Esophagus muscularis mucosa (tissue), 4 donors: ENCODE measurements at regions not wholly inside any gene's neighbourhood (a gene's known extent, or its start where the extent isn't known, plus 50 kb on each side); places are given as distances from the start of the nearest gene placed in this dataset.
"Not testable (repeated sequence)": the region's sequence is repeated elsewhere in the genome, so short reads cannot be mapped to it uniquely, and the experiment has no call there.

ENCODE experiments used
- DNase-seq: peaks from one replicate; pipeline ENCODE4 v3.0.0-alpha.2; 2017; ENCODE audit errors: extremely low spot score
- H3K27ac ChIP-seq, 4 donors: fragments of 200-600 bp; sonication (generic); replicated peaks in 1 of 4; 1 replicate in 3 of 4; 2 replicates in 1 of 4; pipeline ENCODE4 v1.5.1; 2016 to 2019; ENCODE audit warnings: mild to moderate bottlenecking in 1 of 4
- H3K27me3 ChIP-seq, 4 donors: fragments of 200-600 bp; sonication (generic); one replicate each; pipeline versions ENCODE4 v1.5.1 to v1.6.0; 2016 to 2019
- H3K36me3 ChIP-seq, 4 donors: fragments of 200-600 bp; sonication (generic); one replicate each; pipeline ENCODE4 v1.5.1; 2016 to 2019
- H3K4me1 ChIP-seq, 4 donors: fragments of 200-600 bp; sonication (generic); one replicate each; pipeline ENCODE4 v1.5.1; 2016 to 2019
- H3K4me3 ChIP-seq, 4 donors: fragments of 200-600 bp; sonication (generic); 1 replicate in 2 of 4; 2 replicates in 2 of 4; pipeline ENCODE4 v1.5.1; 2016 to 2019; ENCODE audit warnings: mild to moderate bottlenecking in 4 of 4, moderate library complexity in 1 of 4
- H3K9me3 ChIP-seq, 4 donors: fragments of 200-600 bp; sonication (generic); 1 replicate in 3 of 4; 2 replicates in 1 of 4; pipeline ENCODE4 v1.5.1; 2016 to 2019
- EP300 ChIP-seq: sonication (generic); formaldehyde crosslinking; IDR thresholded peaks from one replicate; pipeline ENCODE4 v1.6.1; 2017; ENCODE audit warnings: antibody characterized with exemption
- POLR2A ChIP-seq: fragments of 450-650 bp; IDR thresholded peaks from one replicate; pipeline ENCODE4 v1.6.1; 2017; ENCODE audit warnings: antibody characterized with exemption, moderate library complexity, mild to moderate bottlenecking, low read depth
- POLR2AphosphoS5 ChIP-seq, 2 donors: sonication (generic); formaldehyde crosslinking; IDR thresholded peaks; one replicate each; pipeline ENCODE4 v1.6.1; 2017; ENCODE audit warnings: antibody characterized with exemption in 2 of 2
- WGBS: methylation state at CpG from one replicate; pipeline ENCODE4 v1.1.5; 2018; 5-methylcytosine and 5-hydroxymethylcytosine counted together
- intact Hi-C: fragments of 100-400 bp; cut with DNase I; formaldehyde crosslinking; loops from one replicate; pipeline ENCODE4 v1.15.1; 2023
- TF ChIP-seq, protein P1 (sequence below), 3 experiments: fragments of 200-600 bp in 2 of 3; fragments of 450-650 bp in 1 of 3; sonication (generic) in 2 of 3; IDR thresholded peaks; one replicate each; pipeline ENCODE4 v1.5.1; 2017 to 2019; ENCODE audit warnings: antibody characterized with exemption in 3 of 3, mild to moderate bottlenecking in 2 of 3, moderate library complexity in 1 of 3

DNA sequence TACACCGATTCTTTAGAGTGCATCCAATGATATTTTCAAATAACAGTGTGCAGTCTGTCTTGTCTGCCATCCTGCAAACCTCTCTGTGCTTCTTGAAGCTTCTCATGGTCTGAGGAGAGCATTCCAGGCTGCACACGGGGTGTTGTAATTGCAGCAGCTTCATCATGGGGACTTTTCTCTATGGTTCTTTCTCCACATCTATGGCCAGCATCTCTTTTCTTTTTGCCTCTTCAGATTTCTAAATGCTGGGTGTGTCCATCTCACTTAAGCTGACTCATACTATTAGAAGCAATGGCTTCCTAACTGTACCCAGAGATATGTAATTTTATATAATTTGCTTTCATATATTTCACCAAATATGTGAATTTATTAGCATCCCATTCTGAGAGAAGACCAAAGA is 63.8 kb upstream of the EPHB3 start:
- intact Hi-C loops, result no loop called here
- H3K36me3 ChIP-seq, result no peaks in the 10 kb centered on the region
- H3K27me3 ChIP-seq, result peaks cover 0 to 70% (median 9%) of the 10 kb centered on the region in 4 donors
- 69% methylated on average over 2 of the region's 2 CpGs for WGBS
- no peaks in the 10 kb centered on the region for H3K4me1 ChIP-seq
- H3K9me3 ChIP-seq, result peaks cover 0 to 12% (median 7%) of the 10 kb centered on the region in 4 donors
- no peak for DNase-seq
- H3K27ac ChIP-seq, result no peak overlapping the region
- H3K4me3 ChIP-seq, result no peak overlapping the region
- TF ChIP-seq POLR2AphosphoS5 (IDR thresholded peaks at IDR 0.05), result no peak
- TF ChIP-seq EP300, result no peak
- TF ChIP-seq, protein P1, sequence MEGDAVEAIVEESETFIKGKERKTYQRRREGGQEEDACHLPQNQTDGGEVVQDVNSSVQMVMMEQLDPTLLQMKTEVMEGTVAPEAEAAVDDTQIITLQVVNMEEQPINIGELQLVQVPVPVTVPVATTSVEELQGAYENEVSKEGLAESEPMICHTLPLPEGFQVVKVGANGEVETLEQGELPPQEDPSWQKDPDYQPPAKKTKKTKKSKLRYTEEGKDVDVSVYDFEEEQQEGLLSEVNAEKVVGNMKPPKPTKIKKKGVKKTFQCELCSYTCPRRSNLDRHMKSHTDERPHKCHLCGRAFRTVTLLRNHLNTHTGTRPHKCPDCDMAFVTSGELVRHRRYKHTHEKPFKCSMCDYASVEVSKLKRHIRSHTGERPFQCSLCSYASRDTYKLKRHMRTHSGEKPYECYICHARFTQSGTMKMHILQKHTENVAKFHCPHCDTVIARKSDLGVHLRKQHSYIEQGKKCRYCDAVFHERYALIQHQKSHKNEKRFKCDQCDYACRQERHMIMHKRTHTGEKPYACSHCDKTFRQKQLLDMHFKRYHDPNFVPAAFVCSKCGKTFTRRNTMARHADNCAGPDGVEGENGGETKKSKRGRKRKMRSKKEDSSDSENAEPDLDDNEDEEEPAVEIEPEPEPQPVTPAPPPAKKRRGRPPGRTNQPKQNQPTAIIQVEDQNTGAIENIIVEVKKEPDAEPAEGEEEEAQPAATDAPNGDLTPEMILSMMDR (IDR thresholded peaks at IDR 0.05), result no peak
- no peak for TF ChIP-seq POLR2A

DNA sequence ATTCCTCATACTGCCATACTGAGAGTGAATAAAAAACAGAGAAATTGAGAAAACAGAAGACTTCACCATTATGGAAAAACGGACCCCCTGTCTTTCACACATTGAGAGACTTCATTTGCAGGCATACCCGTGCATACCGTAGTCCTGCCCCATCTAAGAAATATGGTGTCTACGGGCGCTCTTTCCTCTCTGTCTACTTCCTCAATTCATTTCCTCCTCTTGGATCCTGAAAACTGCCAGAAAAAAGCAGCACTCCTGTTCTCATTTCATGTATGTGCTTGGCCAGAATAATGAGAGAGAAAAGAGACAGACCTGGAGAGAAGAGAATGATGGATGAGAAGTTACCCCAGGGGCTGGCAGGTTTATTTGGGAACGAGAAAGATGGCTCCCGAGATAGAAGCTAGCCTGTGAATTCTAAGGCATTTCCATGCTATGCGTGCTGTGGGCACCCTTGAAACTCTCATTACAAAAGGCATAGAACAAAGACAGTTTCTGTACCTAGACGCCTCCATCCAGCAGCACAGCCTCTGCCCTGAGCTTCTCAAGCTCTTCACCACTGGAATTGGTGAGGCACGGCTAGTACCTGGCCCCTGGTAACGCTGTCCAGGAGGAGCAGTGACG is 62.5 kb upstream of the EPHB3 start:
- H3K4me3 ChIP-seq, result no peak overlapping the region
- H3K36me3 ChIP-seq, result no peaks in the 10 kb centered on the region
- DNase-seq, result no peak
- TF ChIP-seq, protein P1 (IDR thresholded peaks at IDR 0.05), result no peak
- TF ChIP-seq EP300 (no peak), POLR2AphosphoS5 (IDR thresholded peaks at IDR 0.05) (no peak), POLR2A (no peak)
- 61% methylated on average over 11 of the region's 12 CpGs for WGBS
- H3K27ac ChIP-seq, result no peak overlapping the region
- H3K4me1 ChIP-seq, result no peaks in the 10 kb centered on the region
- H3K27me3 ChIP-seq, result peaks cover 0 to 62% (median 3%) of the 10 kb centered on the region in 4 donors
- H3K9me3 ChIP-seq, result peaks cover 0 to 17% (median 7%) of the 10 kb centered on the region in 4 donors
- intact Hi-C loops, result no loop called here

DNA sequence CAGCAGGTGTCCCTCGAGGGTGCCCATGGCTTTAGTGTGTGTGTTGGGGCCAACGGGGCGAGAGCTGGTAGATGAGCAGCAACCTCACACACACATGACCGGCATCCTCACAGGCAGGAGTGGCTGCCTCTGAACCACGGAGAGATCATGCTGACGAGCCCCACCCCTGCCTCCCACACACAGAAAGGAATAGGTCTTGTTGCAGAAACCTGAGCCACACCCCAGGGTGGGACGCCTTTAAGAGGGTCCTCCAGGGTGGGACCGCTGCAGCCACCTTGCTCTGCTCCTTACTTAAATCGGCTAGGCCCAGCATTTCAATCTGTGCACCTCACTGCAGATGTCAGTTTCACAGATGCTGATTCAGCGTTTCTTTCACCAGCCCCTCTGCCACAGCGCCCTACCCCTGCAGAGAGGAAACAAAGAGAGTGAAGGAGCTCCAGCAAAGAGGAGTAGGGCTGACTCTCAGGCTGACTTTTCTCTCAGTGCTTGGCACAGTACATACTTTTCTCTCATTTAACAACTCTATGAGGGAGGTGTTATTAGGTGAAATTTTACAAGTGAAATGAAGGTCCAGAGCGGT is 61.2 kb upstream of the EPHB3 start:
- Histone ChIP-seq H3K27me3 (peaks cover 0 to 52% (median 0%) of the 10 kb centered on the region in 4 donors), H3K4me1 (no peaks in the 10 kb centered on the region), H3K9me3 (peaks cover 0 to 17% (median 7%) of the 10 kb centered on the region in 4 donors), H3K36me3 (no peaks in the 10 kb centered on the region), H3K27ac (no peak overlapping the region), H3K4me3 (no peak overlapping the region)
- TF ChIP-seq POLR2AphosphoS5 (IDR thresholded peaks at IDR 0.05) (no peak), POLR2A (no peak), EP300 (no peak)
- TF ChIP-seq, protein P1 (IDR thresholded peaks at IDR 0.05), result no peak
- no peak for DNase-seq
- 72% methylated on average over 10 of the region's 12 CpGs for WGBS
- intact Hi-C loops, result no loop called here

DNA sequence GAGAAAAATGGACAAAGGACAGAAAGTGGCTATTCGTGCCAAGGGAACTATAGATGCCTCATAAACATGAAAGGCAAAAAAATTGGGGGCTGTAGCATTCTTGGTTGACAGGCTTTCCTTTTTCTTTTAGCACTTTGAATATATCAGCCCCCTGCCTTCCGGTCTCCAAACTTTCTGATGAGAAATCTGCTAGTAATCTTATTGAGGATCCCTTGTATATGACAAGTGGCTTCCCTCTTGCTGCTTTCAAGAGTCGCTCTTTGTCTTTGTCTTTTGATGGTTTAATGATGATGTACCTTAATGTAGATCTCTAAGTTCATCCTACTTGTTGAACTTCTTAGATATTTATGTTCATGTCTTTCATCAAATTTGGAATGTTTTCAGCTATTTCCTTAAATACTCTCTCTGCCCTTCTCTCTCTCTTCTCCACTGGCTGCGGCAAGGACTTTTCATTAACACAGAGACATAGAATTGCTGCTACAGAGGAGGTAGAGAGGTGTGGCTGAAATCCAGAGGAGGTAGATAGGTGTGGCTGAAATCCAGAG is 59.4 kb upstream of the EPHB3 start:
- no peak overlapping the region for H3K4me3 ChIP-seq
- TF ChIP-seq POLR2AphosphoS5 (IDR thresholded peaks at IDR 0.05) (no peak), POLR2A (no peak), EP300 (no peak)
- TF ChIP-seq, protein P1 (IDR thresholded peaks at IDR 0.05), result no peak
- no peaks in the 10 kb centered on the region for H3K4me1 ChIP-seq
- no peak overlapping the region for H3K27ac ChIP-seq
- H3K9me3 ChIP-seq, result peaks cover 0 to 17% (median 7%) of the 10 kb centered on the region in 4 donors
- no peak for DNase-seq
- H3K27me3 ChIP-seq, result peaks cover 0 to 43% (median 0%) of the 10 kb centered on the region in 4 donors
- H3K36me3 ChIP-seq, result no peaks in the 10 kb centered on the region
- intact Hi-C loops, result no loop called here
- 91% methylated on average over 4 of the region's 4 CpGs for WGBS

DNA sequence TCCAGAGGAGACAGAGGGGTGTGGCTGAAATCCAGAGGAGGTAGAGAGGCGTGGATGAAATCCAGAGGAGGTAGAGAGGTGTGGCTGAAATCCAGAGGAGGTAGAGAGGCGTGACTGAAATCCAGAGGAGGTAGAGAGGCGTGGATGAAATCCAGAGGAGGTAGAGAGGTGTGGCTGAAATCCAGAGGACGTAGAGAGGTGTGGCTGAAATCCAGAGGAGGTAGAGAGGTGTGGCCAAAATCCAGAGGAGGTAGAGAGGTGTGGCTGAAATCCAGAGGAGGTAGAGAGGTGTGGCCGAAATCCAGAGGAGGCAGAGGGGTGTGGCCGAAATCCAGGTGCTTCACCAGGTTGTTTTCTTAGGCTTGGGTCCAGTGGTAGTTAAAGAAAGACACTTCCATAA is 58.7 kb upstream of the EPHB3 start:
- DNase-seq, intact Hi-C loops, H3K27ac ChIP-seq, H3K36me3 ChIP-seq, H3K4me3 ChIP-seq, H3K4me1 ChIP-seq: not testable (repeated sequence)
- peaks cover 0 to 47% (median 0%) of the 10 kb centered on the region in 4 donors for H3K27me3 ChIP-seq
- H3K9me3 ChIP-seq, result peaks cover 0 to 17% (median 7%) of the 10 kb centered on the region in 4 donors
- 52% methylated on average over 6 of the region's 6 CpGs for WGBS
